ENCODE measurements at regions not wholly inside any gene's neighbourhood (a gene's known extent, or its start where the extent isn't known, plus 50 kb on each side); places are given as distances from the start of the nearest gene placed in this dataset.

- DNase-seq (ENCODE audit: insufficient read length, low spot score) (no peak), FAIRE-seq (no peak)
Measured at GRCh38 chr6:28729501-28730402, 194.0 kb downstream of the TRIM27 start.

GRCh38 chr6:28732052-28732451 lies 191.7 kb downstream of the TRIM27 start:
- DNase-seq (ENCODE audit: insufficient read length, low spot score): no peak
- no peak for FAIRE-seq

- FAIRE-seq (no peak), DNase-seq (ENCODE audit: insufficient read length, low spot score) (no peak)
Measured at GRCh38 chr6:28734443-28734959, 189.3 kb downstream of the TRIM27 start.

- no peak for FAIRE-seq
- no peak for DNase-seq (ENCODE audit: insufficient read length, low spot score)
Measured at GRCh38 chr6:28736121-28736520, 187.7 kb downstream of the TRIM27 start.

GRCh38 chr6:28737750-28738395 lies 185.9 kb downstream of the TRIM27 start:
- no peak for DNase-seq (ENCODE audit: insufficient read length, low spot score)
- FAIRE-seq: no peak

GRCh38 chr6:28738396-28738765 lies 185.4 kb downstream of the TRIM27 start:
- FAIRE-seq: peak; percentile 78
- no peak for DNase-seq (ENCODE audit: insufficient read length, low spot score)

- no peak for DNase-seq (ENCODE audit: insufficient read length, low spot score)
- no peak for FAIRE-seq
Measured at GRCh38 chr6:28741363-28741762, 182.4 kb downstream of the TRIM27 start.

GRCh38 chr6:28742668-28743270 lies 181.0 kb downstream of the TRIM27 start:
- no peak for DNase-seq (ENCODE audit: insufficient read length, low spot score)
- FAIRE-seq: no peak

GRCh38 chr6:28743271-28743789 lies 180.5 kb downstream of the TRIM27 start:
- no peak for FAIRE-seq
- DNase-seq (ENCODE audit: insufficient read length, low spot score): no peak

GRCh38 chr6:28747083-28747630 lies 176.6 kb downstream of the TRIM27 start:
- DNase-seq (ENCODE audit: insufficient read length, low spot score) (no peak), FAIRE-seq (no peak)

GRCh38 chr6:28747631-28748157 lies 176.1 kb downstream of the TRIM27 start:
- FAIRE-seq (peak; percentile 23), DNase-seq (ENCODE audit: insufficient read length, low spot score) (no peak)

- no peak for DNase-seq (ENCODE audit: insufficient read length, low spot score)
Measured at GRCh38 chr6:28748192-28748591, 175.6 kb downstream of the TRIM27 start.

GRCh38 chr6:28750926-28751458 lies 172.8 kb downstream of the TRIM27 start:
- FAIRE-seq (no peak), DNase-seq (ENCODE audit: insufficient read length, low spot score) (no peak)

More at GRCh38 chr6:28748192-28748591, 175.6 kb downstream of the TRIM27 start:
- no peak for FAIRE-seq

GRCh38 chr6:28751514-28751913 lies 172.3 kb downstream of the TRIM27 start:
- DNase-seq (ENCODE audit: insufficient read length, low spot score) (no peak), FAIRE-seq (no peak)

- DNase-seq (ENCODE audit: insufficient read length, low spot score) (no peak), FAIRE-seq (no peak)
Measured at GRCh38 chr6:28751963-28752350, 171.8 kb downstream of the TRIM27 start.

- DNase-seq (ENCODE audit: insufficient read length, low spot score): no peak
- FAIRE-seq: peak; percentile 62
Measured at GRCh38 chr6:28757429-28758045, 166.2 kb downstream of the TRIM27 start.

- DNase-seq (ENCODE audit: insufficient read length, low spot score): peak; percentile 55
Measured at GRCh38 chr6:28758046-28758817, 165.6 kb downstream of the TRIM27 start.

GRCh38 chr6:28758818-28759235 lies 165.0 kb downstream of the TRIM27 start:
- no peak for FAIRE-seq
- DNase-seq (ENCODE audit: insufficient read length, low spot score): no peak

More at GRCh38 chr6:28758046-28758817, 165.6 kb downstream of the TRIM27 start:
- no peak for FAIRE-seq

All from HTR-8/SVneo (cell line).